HFFc6 (cell line): ENCODE measurements at regions not wholly inside any gene's neighbourhood (a gene's known extent, or its start where the extent isn't known, plus 50 kb on each side); places are given as distances from the start of the nearest gene placed in this dataset.

Source experiments
- DNase-seq: peaks from one replicate; pipeline ENCODE4 v3.0.0-alpha.2; 2018
- H3K27ac Mint-ChIP-seq: 2 replicates; pipeline ENCODE4 v1.8.0; 2020; ENCODE audit warnings: mild to moderate bottlenecking, mixed read lengths
- H3K27me3 Mint-ChIP-seq: 2 replicates; pipeline ENCODE4 v1.8.0; 2021; ENCODE audit warnings: mild to moderate bottlenecking, moderate library complexity, mixed read lengths; ENCODE audit not compliant: insufficient read depth
- H3K36me3 Mint-ChIP-seq: 2 replicates; pipeline ENCODE4 v1.8.0; 2021; ENCODE audit warnings: low read depth, mixed read lengths
- H3K4me1 Mint-ChIP-seq: 2 replicates; pipeline ENCODE4 v1.8.0; 2020; ENCODE audit warnings: low read depth, mixed read lengths
- H3K4me3 Mint-ChIP-seq: 2 replicates; pipeline ENCODE4 v1.8.0; 2020; ENCODE audit warnings: mild to moderate bottlenecking, moderate library complexity, mixed read lengths
- H3K9me3 Mint-ChIP-seq: 2 replicates; pipeline ENCODE4 v1.8.0; 2020; ENCODE audit warnings: mild to moderate bottlenecking, mixed read lengths
- CTCF ChIP-seq: fragments of 200-600 bp; sonication (generic); IDR thresholded peaks from 2 replicates; pipeline ENCODE4 v1.5.0; 2021; ENCODE audit warnings: antibody characterized with exemption, mild to moderate bottlenecking

GRCh38 chr16:9458816-9459215 lies 367.4 kb downstream of the HAPSTR1 start:
- no peak overlapping the region for H3K27ac Mint-ChIP-seq
- H3K27me3 Mint-ChIP-seq: no peaks in the 10 kb centered on the region
- no peak for DNase-seq
- no peak for TF ChIP-seq CTCF
- peaks cover 5% of the 10 kb centered on the region; the same call in 1 of the 2 replicates for H3K36me3 Mint-ChIP-seq
- no peaks in the 10 kb centered on the region for H3K4me1 Mint-ChIP-seq
- H3K4me3 Mint-ChIP-seq: no peak overlapping the region
- peaks cover 24% of the 10 kb centered on the region for H3K9me3 Mint-ChIP-seq

GRCh38 chr16:9462984-9463383 lies 371.5 kb downstream of the HAPSTR1 start:
- TF ChIP-seq CTCF: no peak
- no peaks in the 10 kb centered on the region for H3K27me3 Mint-ChIP-seq
- H3K36me3 Mint-ChIP-seq: no peaks in the 10 kb centered on the region
- peaks cover 19% of the 10 kb centered on the region for H3K9me3 Mint-ChIP-seq
- no peaks in the 10 kb centered on the region for H3K4me1 Mint-ChIP-seq
- H3K4me3 Mint-ChIP-seq: no peak overlapping the region
- no peak overlapping the region for H3K27ac Mint-ChIP-seq
- no peak for DNase-seq

- no peaks in the 10 kb centered on the region for H3K4me1 Mint-ChIP-seq
- H3K36me3 Mint-ChIP-seq: no peaks in the 10 kb centered on the region
- H3K4me3 Mint-ChIP-seq: no peak overlapping the region
- no peak for TF ChIP-seq CTCF
- no peak overlapping the region for H3K27ac Mint-ChIP-seq
- DNase-seq: no peak
- no peaks in the 10 kb centered on the region for H3K27me3 Mint-ChIP-seq
- H3K9me3 Mint-ChIP-seq: peaks cover 24% of the 10 kb centered on the region
Observed at GRCh38 chr16:9463461-9463860, 372.0 kb downstream of the HAPSTR1 start.

GRCh38 chr16:9465161-9465560 lies 373.7 kb downstream of the HAPSTR1 start:
- Mint-ChIP-seq H3K4me1 (no peaks in the 10 kb centered on the region), H3K36me3 (no peaks in the 10 kb centered on the region), H3K9me3 (peaks cover 29% of the 10 kb centered on the region), H3K4me3 (no peak overlapping the region), H3K27ac (no peak overlapping the region), H3K27me3 (no peaks in the 10 kb centered on the region)
- no peak for TF ChIP-seq CTCF
- no peak for DNase-seq

- TF ChIP-seq CTCF: no peak
- DNase-seq: no peak
Observed at GRCh38 chr16:9469512-9469911, 378.1 kb downstream of the HAPSTR1 start.

GRCh38 chr16:9476744-9477143 lies 385.3 kb downstream of the HAPSTR1 start:
- Mint-ChIP-seq H3K27ac (no peak overlapping the region), H3K4me1 (no peaks in the 10 kb centered on the region), H3K4me3 (no peak overlapping the region), H3K36me3 (no peaks in the 10 kb centered on the region), H3K27me3 (no peaks in the 10 kb centered on the region; the same call in 1 of the 2 replicates), H3K9me3 (peaks cover 22% of the 10 kb centered on the region)
- no peak for TF ChIP-seq CTCF
- DNase-seq: no peak

More at GRCh38 chr16:9469512-9469911, 378.1 kb downstream of the HAPSTR1 start:
- Mint-ChIP-seq H3K27me3 (no peaks in the 10 kb centered on the region), H3K9me3 (peaks cover 28% of the 10 kb centered on the region), H3K4me3 (no peak overlapping the region), H3K27ac (no peak overlapping the region), H3K36me3 (no peaks in the 10 kb centered on the region), H3K4me1 (no peaks in the 10 kb centered on the region)
